Fibroblast of peridontal ligament (primary cell): ENCODE measurements at regions not wholly inside any gene's neighbourhood (a gene's known extent, or its start where the extent isn't known, plus 50 kb on each side); places are given as distances from the start of the nearest gene placed in this dataset.
A peak's percentile ranks its signal among the peaks of the same experiment; 100 is the strongest.

Source experiments
- DNase-seq: peaks from one replicate; pipeline ENCODE4 v3.0.0-alpha.2; 2010; ENCODE audit errors: extremely low read depth

DNA sequence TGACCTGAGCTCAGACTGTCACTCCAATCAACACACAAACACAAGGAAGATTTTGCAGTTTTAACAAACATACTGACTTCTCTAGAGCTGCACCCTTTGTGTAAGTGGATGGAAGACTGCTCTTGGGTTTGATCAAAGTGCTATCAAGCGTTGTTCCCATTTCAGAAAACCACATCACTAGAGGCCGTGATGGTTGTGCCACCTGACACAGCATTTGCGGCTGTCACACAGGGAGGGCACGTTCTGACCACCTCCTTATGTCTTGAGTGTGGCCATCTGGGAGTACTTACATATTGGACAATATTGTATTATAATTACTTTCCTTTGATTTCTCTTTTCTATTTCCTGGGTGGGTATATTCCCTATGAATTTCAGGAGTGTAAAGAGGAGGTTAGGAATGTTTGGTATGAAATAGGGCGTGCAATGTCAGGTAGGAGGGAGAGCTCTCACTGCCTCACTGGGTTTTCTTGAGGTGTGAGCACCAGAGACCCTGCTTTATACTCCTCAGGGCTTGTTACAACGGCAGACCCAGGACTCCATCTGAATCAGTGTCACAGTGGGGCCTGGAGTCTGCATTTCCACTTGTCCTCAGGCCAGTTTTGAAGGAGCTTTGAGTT is 74.3 kb downstream of the SYNE3 start:
- no peak for DNase-seq

DNA sequence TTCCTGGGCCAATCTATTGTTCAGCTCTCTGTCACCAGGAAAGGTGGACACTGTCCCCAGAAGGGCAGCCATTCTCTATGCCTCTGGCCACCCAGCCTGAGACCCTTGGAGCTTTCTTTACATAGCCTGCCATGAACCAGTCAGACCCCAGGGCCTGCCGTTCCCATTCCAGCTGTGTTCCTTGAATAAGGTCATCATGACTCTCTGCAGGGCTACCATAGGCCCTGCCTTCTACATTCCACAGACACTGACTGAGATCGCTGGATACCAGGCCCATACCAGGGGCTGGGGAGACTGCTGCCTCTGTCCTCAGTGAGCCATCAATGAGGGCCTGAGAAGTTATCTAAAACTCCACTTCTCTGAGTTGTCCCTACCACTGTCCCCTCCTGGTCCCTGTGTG is 75.5 kb downstream of the SYNE3 start:
- no peak for DNase-seq

DNA sequence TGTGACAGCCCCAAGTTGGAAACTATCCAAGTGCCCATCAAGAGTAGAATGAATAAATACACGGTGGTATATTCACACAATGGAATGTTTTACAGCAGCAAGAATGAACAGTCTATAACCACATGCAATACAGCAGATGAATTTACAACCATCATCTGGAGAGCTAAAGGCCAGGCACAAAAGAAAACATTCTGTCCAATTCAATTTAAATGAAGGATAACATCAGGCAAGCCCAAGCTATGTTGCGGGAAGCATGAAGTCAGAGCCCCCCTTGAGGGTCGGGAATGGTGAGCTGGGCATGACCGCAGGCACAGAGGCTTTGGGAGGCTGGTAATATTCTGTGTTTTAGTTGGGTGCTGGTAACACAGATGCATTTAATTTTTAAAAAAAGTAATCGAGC is 76.0 kb downstream of the SYNE3 start:
- peak; percentile 29 for DNase-seq

DNA sequence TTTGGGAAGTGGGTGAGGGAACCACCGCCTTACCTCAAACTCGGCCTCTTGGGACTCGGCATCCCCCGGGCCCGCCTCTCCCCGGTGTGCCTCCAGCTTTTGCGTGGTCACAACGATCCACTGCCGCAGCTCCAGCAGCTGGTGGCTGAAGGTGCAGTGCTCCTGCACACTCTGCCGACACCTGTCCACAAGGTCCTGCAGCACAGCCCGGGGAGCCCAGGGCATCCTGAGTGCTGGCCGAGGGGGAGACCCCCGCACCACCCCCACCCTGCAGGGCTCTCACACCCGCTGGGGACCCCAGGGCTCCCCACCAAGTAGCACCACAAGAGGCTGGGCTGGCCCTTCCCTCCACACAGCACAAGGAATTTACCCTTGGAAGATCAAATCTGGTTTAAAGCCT is 76.6 kb downstream of the SYNE3 start:
- DNase-seq = no peak

DNA sequence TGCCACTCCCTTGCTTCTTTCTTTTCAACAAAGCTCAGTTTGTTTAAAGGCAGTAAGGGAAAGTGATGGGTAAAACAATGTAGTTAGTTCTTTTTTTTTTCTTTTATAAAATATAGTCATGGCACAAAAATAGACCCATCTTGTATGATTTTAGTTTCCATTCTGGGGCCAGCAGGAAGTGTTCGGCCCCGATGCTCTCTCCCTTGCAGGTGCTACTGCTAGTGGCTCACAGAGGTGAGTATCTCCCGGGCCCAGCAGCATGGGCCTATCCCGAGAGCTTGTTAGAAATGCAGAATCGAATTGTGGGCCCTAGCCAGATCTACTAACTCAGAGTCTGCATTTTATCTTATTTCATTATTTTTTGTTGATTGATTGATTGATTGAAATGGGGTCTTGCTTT is 78.7 kb downstream of the SYNE3 start:
- no peak for DNase-seq

DNA sequence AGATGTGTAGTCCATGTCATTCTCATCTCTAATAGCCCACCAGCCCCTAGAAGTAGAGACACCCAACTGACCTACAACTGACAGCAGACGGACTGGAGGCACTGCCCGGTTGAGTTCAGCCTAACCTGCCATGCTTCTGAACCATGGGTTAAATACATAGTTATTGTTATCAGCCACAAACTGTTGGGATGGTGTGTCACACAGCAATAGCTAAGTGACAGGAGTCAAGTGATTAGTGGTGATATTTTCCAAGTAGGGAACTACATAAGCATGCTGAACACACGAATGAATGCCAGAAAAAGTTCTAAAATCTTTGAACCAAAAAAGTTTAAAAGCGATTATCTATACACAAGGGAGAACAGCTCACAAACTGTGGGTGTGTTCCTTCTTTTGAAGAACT is 80.1 kb downstream of the SYNE3 start:
- DNase-seq = no peak

DNA sequence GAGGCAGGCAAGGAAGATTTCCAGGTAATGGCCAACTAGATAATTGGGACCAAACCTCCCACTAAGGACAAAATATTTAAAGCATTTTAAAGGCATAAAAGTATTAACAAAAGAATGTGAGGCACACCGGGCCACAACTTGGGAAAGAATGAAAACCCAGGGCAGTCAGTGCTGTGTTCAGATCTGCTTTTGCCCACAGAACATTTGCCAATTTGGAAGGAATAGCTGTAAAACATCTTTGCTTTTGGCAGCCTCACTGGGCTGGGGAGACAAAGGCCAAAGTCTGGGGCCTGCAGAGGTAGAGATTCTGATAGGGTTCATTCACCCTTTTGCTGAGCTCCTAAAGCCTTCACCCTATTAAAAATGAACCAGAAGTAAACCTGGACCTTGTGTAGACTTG is 82.3 kb downstream of the SYNE3 start:
- DNase-seq = no peak

DNA sequence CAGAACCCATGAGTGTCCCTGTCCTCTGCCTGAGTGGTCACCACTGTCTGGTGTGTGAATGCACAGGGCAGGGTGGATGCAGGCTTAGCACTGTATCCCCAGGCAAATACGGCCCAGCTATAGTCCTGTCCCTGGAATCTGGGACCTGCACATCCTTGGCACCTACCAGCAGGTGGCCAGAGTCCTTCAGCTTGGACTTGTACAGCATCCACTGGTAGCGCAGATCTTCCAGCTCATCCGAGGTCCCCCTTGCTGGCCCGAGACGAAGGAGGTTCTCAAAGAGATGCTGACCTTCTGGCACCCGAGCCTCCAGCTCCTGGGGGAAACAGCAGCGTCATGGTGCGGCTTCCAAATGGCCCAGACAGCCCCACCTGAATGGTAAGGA is 83.4 kb downstream of the SYNE3 start:
- DNase-seq = no peak

DNA sequence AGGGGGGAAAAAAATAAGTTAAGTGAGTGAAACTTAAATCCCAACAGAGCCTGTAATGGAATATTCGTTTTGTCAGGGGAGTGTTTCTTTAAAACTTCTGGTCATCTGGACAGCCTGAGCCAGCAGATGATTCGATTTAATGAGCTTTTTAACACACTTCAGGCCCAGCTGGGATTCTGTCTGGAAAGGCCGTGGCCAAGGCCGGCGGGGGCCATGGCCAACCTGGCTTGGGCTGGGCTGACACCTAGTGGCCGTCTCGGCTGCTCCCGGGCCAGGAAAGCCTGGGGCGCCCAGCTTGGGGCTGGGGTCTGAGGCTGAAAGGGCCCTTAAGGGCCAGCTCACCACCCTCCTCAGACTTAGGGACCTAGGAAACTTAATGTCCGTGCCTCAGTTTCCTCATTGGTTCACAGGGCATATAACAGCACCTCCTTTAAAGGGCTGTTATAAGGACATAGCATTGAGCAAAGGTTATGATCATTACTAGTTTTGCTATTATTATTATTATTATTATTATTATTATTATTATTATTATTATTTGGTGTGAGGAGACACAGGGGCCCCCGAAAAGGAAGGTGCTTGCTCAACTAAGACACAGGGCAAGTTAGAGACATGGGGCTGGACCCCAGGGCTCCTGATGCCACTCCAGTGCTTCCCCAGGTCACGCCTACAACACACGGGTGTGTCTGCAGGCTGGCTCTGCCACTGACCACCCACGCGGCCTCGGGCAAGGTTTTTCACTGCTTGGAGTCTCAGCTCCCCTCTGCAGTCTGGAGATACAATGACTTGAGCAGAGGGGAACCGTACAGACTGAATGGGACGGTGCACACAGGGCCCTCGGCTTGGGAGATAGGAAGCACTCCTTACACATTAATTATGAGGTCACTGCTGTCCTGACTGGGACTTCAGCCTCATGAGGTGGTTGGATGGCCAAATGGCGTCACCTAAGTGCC is 84.0 kb downstream of the SYNE3 start:
- DNase-seq = peak; percentile 10

DNA sequence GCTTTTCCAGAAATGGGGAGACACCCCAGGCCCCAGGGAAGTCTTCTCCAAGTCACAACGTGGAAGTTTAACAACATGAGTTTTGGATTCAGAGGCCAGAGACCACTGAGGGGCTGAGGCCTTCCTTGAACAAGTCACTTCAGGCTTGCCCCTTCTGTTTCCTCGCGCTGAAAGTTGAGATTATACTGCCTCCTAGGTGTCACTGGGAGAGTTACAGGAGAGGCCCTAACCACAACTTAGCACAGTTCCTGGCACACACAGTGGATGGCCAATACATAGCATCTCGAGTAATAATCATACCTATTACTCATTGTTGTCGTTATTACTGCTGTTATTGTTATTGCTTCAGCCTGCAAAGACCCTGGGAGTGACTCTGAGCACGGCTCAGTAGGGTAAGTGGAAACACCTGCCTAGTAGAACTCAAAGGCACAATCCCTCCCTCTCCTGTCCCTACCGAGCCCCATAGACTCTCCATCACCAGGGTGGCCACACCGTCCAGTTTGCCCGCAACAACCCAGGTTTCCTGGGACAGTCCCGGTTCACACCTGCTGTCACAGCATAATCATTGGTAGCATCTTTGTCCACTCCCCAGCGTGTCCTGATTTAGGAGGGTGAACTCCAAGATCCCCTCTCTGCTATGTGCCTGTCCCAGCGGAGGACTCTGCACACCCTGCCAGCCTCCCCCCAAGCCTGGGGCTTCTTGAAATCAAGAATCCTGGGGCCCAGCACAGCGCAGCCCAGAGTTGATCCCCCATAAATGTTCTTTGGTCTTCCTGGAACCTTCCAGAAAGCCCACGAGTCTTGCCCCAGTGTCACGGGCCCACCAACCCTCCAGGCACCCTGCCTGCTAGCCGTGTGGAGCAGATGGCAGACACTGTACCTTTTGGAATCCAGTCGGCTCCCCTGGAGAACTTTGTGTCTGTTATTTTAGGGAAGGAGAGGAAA is 85.0 kb downstream of the SYNE3 start:
- DNase-seq = peak; percentile 47

DNA sequence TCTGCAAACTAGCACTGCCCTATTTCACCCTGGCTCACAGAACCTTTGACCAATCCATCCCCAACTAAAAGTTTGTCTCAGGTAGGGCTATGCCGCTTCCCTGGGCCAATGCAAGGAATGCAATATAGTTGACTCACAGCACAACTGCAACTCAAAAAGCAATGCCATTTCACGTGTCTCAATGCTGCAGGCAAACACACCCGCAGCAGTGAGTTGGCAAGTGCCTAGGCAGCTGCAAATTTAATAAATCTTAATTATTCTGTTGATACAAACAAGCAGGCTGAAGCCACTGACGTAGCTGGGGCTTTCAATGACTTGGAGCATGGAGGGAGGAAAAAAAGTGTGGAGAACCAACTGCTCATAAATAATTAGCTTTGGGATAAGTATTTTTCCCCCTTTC is 87.9 kb downstream of the SYNE3 start:
- no peak for DNase-seq

DNA sequence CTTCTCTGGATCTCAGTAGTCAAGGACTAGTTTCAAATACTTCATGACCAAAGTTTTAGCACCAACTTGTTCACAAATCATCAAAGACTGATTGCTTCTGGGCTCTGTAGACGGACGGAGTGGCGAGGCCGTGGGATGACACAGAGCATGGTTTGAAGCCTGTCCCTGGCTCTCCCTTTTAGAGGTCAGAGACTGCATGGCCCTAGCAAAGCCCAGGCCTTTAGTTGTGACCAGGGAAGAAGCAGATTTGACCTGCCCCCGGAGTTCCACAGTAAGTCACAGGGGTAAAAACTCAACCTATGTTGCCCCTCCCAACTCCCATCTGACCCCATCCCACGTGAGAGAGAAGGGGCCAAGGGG is 90.4 kb downstream of the SYNE3 start:
- no peak for DNase-seq

DNA sequence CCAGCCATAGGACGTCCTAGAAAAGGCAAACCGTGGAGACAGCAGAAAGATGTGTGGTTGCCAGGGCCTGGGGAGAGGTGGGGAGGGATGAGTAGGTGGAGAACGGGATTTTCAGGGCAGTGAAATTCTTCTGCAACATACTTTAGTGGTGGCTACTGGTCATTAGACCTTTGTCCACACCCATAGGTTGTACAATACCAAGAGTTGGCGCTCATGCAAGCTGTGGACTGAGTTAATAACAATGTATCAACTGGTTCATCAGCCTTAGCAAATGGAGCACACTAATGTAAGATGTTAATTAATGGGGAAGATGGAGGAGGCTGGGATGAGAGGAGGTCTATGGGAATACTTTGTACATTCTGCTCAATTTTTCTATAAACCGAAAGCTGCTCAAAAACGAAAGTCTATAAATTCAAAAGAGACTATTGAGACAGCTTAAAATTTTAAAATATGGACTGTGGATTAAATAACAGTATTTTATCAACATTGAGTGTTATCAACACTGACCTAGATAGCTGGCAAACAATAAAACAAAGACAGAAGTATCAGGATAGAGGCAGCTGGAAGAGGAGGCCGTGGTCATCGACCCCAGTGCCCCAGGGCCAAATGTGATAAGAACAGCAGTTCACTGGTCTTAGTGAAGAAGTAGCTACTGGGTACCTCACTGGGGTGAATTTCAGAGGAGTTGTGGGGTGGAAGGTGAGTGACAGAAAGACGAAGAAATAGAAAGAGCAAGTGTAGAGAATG is 90.9 kb downstream of the SYNE3 start:
- no peak for DNase-seq

DNA sequence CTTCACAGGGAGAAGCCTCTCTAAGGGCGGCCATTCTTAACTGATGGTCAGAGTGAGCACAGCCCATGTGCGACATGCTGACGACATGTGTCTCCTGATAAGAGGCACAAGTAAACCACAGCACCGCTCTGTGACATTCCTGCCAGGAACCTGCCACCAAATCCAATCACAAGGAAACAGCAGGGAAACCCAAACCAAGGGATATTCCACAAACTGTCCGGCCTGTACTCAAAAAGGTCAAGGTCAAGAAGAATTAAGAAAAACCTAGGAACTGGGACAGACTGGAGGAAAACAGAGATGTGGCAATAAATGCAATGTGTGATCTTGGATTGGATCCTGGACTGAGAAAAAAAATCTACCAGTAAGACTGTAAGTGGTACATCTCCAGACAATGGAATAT is 91.9 kb downstream of the SYNE3 start:
- peak; percentile 72 for DNase-seq

DNA sequence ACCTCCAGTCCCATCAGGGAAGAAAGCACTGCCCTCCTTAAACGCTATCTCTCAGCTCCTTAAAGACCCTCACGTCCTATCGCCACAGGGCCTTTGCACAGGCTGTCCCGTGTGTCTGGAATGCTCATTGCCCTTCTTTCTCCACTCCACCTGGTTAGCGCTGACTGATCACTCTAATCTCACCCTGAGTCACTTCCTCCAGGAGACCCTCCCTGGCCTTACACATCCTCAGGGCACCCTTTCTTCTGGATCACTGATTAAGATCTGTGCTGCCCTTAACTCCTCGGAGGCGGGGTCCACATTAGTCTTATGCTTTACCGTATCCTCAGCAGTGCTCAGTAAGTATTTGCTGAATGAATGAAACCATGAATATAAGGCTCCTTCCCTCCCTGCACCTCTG is 94.7 kb downstream of the SYNE3 start:
- DNase-seq = no peak

DNA sequence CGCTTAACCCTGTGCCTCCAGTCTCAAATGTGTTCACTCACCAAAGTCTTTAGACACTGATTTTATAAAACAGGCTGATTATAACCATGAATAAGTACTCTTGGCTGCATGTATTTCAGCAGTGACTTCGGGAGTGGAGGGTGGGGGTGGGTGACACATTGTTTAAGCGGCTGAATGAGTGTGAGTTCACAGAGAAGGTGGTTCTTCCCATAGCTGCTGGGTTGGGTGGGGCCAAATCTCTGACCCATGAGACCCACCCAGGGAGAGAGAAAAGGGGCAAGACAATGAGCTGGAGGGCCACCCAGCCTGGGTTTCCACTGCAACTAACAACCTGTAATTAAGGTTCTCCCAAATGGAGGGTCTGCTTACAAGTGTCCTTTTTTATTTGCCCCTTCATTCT is 96.4 kb downstream of the SYNE3 start:
- no peak for DNase-seq

DNA sequence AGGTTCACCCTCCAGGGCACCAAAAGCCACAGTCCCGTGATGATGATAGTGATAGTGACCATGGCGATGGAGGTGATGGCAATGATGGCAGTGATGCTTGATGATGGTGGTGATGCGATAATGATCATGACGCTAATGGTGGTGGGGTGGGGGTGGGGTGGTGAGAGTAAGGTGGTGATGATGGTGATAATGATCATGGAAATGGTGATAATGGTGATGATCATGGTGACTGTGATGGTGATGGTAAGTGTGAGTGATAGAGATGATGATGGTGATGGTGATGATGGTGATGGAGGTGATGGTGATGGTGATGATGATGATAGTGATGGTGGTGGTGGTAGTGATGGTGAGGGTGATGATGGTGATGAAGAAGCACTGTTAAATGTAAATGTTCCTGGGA is 96.9 kb downstream of the SYNE3 start:
- DNase-seq = no peak

DNA sequence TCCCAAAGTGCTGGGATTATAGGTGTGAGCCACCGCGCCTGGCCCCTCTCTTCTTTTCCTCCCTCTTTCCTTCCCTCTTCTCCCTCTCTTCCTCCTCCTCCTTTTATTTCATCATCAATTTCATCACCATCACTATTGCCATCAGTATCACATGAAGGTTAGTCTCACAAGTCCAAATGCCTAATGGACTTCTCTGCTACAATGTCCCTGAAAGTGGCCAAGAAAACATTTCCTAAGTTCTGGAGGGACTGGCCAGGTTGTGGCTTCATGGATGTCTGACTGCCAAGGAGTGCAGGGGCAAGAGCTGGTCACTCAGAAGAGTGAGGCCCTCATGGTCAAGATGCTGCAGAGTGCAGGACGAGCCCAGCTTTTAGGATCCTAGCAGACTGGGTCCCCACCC is 97.6 kb downstream of the SYNE3 start:
- DNase-seq = no peak

DNA sequence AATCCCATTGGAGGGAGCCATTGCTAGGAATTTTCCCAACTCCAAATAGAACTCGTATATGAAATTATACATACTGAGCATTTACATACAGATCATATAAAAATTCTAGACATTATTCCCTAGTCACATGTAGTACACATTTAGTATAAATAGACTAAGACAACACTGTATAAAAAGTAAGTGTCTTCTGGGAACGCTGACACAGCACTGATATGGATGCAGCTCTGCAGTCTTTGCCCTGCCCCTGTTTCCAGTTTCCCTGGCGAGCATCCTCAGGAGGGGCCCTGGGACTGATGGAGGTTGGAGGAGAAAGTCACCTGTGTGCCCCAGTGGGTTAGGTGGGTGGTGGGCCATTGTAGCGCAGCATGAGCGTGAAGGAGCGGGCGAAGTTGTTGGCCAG is 97.8 kb upstream of the CLMN start:
- no peak for DNase-seq

DNA sequence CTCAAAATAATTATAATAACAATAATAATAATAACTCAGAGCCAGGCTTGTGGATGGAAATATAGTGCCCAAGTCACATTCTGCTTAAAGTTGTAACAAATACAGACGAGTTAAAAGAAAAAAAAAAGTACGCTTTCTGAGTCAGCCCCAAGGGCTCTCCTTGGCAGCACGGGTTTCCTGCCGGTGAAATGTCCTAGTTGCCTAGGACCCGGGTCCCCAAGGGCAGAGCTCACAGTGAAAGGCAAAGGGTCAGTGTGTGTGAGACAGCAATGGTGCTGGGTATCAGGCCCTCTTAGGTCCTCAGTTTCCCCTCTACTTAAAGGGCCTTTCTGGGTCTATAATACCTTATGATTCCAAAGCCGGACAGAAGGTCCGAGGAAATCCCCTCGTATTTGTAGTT is 96.3 kb upstream of the CLMN start:
- no peak for DNase-seq

DNA sequence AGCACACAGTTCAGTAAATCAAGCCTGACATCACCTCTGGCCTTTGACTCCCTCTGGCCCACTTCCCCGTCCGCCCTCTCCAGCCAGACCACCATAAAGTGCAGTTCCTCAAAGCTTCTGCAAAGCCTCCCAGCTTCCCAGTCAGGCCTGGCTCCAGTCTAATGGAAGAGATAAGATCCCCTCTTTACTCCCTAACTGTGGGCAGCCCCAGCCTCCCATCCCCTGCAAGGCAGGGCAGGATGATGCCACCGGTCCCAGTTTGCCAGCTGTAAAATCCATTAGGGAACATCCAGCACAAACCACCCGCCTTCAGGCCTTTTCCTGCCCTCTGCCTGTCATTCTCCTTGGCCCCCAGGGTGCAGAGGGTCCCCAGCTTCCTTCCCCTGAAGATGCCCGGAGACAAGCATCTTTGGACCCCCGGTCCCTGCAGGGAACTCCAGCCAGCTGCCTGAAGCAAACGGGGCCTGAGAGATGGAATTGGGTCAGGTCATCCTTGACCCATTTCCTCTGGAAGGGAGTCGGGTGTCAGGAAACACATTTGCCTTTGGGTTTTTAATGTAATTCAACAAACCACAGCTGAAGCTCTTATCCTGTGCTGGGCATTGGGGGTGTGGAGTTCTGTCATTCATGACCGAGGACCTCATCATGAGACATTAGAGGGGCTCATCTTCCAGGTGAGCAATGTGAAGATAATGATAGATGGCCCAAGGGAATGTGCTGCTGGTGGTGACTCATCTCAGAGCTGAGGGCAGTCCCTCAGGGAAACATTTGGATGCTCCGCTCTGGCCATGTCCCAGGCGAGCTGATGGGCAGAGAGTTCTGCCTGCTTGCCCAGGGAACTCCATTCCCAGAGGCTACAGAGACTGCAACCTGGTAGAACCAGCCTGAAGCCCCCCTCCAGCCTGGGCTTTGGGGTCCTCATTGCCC is 93.8 kb upstream of the CLMN start:
- no peak for DNase-seq
